ENCODE measurements at regions not wholly inside any gene's neighbourhood (a gene's known extent, or its start where the extent isn't known, plus 50 kb on each side); places are given as distances from the start of the nearest gene placed in this dataset.

DNA sequence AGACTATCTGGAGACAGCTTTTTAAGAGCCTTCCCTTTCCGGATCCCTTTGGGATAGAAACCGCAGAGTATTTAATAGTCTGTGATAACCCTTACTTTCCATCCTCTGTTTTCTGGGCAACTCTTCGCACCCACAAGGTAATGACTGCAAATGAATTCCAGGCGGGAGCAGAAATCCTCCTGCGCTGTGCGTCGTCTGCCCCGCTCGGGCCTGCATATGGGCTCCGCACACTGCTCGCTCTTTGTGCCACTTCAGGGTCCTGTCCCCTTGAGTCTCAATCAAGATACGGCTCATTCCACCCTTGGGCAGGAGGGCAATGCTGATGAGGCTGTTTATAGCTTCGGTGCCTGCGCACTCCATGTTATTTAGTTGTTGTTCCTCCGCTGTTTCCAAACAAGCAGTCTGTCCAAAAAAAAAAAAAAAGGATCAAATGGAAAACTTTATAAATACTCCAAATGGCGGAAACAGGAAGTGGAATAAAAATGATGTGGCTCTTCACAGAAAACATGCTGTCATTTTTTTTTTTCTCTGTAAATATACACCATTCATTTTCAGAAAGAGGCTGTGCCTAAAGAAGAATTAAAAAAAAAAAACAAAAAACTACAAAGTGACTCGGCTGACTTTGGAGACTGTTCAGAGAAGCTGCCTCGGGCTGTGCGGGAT, 169.6 kb upstream of the GMDS start:
- no peak for DNase-seq

DNA sequence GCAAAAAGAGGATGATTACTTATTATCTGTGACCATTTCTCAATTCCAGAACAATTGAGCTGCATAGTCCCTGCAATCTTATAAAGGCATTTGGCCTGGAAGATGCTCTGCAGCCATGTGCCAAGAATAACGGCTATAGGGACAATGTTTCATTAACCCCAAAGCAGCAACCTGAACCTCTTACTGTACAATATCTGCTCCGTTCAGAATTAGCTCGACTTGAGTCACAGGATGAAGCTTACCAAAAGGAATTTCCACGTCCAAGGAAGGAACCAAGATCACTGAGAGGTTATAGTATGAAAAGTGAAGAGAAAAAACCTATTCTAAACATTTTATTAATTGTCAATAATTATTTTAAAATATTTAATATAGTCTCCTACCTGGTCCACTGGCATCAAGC, 167.3 kb upstream of the GMDS start:
- DNase-seq = no peak

DNA sequence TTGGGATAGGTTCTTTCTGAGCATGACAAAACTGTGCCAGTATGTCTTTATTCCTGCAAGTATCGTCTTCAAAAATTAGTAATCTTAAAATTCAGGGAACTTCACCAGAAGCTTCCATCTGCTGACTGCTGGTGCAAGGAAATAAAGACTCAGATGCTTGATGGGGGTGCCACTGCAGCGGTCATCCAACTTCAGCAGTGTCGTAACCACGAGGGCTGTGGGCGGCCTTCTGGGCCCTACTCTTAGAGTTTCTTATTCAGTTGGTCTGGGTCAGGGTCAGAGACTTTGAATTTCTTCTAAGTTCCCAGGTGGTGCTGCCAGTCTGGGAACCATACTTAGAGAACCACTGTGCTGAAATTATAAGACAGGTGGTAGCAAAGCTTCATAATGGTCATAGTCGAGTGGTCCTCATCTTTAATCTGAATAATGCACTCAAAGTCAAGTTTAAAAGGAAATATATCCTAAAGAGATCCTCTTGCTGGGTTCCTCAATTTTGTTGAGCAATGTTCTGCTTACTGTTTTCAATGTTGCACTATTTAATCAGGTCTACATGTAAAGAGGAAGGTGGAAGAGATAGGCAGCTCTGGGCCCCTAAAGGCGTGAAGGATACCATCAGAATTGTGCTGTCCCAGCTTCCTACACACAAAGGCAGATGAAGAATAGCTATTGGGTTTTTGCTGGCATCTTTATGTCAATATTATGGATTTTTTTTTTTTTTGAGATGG, 165.4 kb upstream of the GMDS start:
- no peak for DNase-seq

DNA sequence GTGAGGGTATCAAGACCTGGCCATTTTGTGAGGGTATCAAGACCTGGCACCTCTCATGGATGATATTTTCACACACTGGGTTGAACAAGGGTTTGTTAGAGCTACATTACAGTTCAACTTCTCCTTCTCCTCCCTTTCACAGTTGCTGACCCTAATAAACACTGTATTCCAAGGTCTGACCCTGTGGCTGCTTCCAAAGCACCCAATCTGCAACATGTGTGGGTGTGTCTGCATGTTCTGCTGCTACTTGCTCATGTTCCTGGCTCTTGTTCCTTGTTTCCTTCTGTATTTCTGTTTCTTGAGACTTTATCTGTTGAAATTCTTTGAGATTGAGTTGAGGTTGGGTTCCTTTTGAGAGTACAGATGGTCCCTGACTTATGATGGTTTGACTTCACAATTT, 162.1 kb upstream of the GMDS start:
- DNase-seq = no peak

DNA sequence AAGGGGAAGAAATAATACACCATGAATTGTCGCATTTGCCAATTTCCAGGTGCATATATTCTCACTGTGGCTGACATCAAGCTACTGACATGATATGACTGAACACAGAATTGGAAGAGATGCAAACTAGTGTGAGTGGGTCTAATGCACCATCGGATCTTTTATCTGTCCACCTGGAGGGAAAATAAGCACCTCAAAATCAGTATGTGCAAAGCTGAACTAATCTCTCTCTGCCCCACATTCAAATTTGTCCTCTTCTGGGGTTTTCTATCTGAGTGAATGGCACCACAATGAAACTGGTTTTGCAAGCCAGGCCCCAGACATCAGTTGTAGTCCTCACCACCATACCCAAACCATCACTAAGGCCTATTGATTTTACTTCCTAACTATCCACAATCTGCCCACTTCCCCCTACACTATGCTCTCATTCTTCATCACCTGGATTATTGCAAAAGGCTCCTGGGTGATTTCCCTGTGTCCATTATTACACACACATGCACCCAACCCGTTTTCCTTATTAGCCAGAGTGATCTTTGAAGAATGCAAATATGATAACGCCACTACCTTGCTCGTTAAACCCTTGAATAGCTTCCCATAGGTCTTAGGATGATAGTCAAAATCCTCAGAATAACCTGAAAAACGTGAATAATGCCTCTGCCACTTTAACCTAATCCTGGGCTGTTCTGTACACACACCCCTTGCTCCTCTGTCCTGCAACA, 159.0 kb upstream of the GMDS start:
- DNase-seq = no peak

DNA sequence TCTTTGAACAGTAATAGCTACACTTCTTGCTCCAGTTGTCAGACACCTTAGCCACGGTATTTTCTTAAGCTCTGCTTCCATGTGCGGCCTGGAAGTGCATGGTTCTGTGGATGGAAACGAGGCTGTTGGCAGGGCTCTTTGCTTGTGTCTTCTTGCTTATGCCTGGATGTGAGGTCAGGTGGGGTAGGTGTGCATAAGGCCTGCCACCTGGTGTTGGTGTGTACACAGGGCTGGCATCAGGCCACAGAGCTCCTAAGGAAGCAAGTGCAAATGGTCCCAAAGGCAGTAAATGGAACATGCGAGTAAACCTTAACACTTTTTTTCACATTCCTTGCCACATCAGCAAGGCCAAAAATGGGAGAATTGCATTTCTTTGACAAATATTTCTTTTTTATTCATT, 158.1 kb upstream of the GMDS start:
- DNase-seq = no peak

DNA sequence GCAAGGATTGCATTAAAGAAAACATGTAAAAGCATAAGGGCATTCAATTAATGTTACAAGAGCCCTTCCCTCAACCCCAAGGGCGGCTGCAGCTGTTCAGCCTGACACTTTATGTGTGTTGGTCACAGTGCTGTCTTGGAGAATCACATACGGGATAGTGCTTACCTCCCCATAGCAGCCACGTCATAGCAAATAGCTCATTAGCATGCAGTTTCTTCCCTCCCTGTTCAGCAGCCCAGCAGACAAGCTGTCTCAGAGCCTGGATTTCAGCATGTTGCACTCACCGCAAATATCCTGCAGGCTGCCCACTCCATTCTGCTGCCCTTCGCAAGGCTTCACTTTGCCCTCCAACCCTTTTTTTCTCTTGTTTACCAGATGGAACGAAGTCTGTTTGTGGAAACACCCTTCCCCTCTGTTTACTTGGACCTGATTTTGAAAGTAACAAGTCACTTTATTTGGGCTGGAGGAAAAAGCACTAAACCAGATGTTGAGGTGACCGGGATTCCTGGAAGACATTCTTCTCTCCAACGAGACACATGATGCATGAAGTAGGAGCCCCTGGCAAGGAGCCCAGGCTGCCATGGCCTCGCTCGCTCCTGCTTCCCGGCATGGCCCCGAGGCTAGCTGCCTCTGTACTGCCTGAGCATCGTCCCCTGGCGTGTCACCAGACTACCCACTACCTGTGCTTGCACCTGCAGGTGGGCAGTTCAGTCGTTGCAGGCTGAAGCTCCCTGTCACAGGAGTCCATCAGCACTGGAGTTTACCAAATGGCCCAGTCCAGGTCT, 151.6 kb upstream of the GMDS start:
- no peak for DNase-seq

DNA sequence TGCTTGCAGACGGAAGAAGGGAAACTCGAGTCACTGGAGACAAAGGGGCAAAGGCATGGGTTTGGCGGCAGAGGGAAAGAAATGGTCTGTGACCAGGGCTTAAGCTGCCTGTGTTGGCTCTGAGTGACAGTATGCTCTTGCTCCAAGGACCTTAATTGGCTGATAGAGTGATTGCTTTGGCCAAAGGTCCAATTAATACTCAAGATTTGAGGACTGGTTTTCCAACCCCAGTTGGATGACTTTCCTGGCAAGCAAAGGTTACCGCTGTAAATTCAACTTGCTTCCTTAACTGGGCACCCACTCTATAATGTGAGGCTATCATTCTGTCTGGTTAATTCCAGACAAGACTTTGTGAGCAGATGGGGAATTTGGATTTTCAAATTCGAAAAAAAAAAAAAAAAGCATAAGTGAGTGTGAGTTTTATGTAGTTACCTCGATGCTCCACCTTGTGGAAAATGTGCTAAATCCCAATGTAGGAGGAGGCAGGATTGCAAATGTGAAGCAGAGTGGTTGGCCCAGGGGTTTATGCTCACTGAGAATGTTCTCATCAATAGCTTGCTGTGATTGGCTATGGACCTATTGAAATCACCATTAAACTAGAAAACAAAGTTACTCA, 150.7 kb upstream of the GMDS start:
- DNase-seq = no peak

DNA sequence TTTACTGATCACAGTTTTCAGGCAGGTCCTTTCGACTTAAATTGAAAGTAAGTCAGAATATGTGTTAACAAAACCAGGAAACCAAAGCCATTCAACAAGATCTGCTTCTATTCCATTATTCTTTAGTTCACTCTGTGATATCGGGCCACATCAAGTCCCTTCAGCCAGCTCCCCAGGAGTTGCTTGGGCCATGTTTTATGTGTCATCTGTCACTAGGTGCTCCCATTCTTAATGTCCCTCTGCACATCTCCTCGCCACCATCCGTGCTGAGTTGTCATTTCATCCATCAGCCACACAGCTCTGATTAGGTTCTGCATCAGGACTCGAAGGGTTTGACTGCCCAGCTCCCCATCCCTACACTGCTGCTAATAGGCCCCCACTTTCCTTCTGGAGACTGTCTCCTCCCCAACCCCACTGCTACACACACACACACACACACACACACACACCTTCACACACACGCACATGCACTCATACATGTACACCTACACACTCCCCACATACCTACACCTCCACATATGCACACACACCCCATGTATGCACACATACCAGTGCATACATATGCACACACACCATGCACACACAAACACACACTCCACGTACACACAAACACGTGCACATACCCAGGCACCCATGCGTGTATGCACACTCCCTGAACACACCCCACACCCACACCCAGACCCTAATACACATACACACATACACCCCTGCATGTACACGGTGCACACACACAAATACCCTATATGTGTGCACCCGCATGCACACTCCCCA, 143.3 kb upstream of the GMDS start:
- no peak for DNase-seq

DNA sequence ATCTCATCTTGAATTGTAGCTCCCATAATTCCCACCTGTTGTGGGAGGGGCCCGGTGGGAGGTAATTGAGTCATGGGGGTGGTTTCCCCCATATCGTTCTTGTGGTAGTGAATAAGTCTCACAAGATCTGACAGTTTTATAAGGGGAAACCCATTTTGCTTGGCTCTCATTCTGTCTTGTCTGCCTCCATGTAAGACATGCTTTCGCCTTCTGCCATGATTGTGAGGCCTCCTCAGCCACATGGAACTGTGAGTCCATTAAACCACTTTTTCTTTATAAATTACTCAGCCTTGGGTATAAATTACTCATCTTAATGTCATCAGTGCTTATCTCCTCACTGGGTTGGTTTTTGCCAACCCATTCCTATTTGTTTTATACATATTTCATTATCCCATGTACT, 142.0 kb upstream of the GMDS start:
- no peak for DNase-seq

DNA sequence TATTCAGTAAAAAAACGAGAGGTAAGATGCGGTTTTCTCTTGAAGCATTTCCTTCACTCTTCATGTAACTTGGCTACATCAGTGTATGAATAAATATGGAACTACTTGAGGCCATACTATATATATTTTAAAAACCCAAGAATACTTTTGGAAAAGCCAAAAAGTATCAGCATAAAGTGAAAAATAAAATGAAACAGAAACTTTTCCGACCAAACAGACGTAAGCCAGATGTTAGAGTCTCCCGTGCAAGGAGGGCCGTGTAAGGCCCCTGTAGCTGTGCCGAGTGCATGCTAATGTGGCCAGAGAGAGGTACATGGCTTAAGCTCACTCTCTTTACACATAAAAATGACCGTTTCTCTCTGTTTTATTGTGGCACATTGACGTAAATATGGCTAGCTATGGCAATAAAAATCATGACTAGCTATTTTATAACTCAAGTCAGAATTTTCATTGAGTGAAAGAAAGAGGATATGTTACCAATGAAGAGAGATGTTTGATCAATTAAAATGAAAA, 140.1 kb upstream of the GMDS start:
- DNase-seq = no peak

DNA sequence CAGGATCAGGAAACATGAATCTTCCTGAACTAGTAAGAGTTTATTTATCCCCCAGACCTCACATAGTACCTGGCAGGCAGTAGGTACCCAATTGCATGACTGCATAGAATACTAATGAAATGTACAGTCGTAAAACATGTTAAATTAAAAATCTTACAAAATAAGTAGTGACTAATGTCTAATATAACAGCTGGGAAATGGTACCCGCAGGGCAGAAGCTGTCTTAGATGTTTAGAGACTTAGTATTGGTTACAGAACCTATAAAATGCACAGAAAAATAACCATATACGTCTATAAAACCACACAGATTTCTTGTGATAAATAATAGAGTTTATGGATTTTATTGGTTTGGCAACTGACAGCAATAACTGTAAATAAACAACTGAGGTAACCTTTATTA, 139.1 kb upstream of the GMDS start:
- no peak for DNase-seq

DNA sequence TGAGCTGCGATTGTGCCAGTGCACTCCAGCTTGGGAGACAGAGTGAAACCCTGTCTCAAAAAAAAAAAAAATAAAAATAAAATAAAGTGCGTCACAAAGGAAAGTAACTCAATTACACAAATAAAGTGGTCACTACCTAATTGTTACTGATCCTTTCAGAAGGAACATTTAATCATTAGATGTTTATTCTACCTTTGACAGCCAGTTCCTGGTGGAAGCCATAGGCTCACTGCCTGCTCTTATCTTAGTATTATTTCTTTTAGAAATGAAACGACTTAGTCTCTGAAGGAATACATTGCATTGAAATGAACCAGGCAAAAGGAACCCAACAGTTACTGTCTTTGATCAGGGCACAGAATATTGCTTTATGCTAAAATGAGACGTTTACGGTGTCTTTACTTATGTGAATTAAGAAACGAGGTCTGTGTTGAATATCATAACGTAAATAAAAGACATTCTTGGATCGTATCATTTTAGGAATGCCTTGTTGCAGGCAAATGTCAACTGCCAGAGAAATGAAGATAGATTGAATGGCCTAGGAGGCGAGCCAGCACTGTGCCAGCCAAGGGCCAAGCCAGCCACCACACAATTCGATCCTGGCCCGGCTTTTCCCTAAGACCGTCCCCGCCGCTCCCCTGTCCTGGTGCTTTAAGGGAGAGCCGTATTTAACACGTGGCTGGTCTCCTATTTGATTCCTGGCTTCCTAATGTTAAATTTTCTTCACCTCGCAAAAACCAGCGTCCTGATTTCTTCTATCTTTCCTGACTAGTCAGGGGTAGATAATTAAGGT, 136.7 kb upstream of the GMDS start:
- no peak for DNase-seq

DNA sequence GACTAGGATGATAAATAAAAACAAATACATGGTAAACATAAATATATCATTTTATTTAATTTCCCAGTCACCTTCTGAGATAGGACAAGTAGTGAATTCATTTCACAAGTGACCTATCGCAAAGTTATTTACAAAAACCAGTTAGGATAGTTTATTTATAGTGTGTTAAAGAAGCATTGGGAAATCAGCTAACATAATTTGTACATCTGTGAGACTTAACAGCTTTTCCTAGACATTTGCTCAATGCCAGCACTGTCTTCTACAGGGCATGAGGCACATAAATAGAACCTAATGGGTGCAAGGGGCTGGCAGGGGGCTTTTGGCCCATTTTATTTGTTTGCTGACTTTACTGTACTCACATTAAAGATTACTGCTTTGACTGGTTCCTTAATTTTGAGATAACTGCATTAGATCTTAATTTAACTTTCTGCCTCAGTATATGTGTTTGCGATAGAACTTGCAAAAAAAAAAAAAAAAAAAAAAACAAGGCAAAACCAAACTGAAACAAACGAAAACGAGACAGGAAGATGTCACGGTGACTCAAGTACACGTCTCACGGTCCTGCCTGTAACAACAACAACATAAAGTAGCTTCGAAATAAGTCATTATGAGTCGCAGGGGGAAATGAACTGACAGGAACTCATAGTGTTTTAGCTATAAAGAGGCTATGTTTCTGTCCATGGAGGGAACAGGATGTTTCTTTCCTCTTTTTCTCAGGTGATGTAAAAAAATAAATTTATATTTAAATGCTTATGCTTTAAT, 133.7 kb upstream of the GMDS start:
- DNase-seq = no peak

DNA sequence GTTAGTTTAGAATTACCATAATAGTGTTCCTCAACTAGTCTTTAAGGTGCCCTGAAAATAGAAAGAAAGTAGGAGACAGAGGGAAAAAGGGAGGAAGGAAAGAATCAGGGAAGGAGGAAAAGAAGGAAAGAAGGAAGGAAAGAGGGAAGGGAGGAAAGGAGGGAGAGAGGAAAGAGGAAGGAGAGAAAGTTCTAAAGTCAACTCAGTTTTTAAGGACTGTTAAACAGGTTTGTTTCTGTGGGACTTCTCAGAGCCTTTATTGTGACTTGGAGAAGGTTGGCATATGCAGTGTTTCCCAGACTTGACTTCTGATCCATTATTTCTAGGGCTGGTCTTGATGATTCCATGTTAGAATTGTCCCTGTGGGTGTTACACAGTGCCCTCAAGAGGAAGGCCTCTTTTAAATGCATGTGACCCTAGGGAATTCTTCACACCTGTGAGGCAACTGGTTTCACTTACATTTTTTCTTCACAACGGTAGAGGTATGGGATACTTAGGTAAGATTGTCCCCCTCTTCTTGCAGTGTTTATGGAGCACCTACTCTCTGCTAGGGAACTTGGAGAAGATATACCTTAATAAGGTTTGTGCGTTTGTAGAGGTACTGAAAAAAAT, 132.7 kb upstream of the GMDS start:
- no peak for DNase-seq

DNA sequence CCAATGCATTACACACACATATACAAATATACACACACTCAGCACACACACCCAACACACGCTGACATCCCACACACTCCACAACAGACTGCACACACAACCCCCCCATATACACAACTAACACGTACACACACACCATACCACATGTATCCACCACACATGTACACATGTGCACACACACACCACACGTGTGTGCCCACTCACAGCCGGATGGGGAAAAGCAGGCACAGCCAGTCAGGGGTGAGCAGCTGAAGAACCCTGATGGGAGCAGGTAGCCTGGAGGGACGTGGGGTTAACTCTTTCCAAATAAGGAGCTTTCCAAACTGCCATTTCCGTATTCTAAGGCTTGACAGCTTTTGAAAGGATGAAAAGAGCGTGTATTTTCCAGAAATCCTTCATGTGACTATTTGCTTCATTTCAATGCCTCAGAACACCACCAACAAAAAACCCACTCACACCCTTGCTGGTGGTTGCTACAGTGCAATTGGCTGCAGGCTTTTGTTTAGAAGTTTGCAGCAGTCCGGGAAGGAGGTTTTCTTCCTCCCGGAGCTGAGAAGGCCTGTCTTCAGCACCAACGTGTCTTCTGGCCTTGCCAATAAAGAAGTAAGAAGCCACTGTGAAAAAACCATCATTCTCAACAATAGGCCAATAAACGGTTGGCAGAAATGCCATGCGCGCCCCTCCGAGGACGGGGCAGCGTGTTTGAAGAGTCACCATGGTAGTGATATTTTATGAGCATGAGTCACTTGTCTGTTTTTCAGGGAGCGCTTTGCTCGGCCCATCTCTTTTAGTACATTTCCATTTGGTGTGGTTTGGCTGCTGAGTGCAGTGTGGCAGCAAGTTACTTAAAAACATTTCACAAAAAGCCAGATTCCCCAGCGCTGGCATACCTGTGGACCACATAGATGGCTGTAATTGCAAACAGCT, 131.3 kb upstream of the GMDS start:
- DNase-seq = no peak

DNA sequence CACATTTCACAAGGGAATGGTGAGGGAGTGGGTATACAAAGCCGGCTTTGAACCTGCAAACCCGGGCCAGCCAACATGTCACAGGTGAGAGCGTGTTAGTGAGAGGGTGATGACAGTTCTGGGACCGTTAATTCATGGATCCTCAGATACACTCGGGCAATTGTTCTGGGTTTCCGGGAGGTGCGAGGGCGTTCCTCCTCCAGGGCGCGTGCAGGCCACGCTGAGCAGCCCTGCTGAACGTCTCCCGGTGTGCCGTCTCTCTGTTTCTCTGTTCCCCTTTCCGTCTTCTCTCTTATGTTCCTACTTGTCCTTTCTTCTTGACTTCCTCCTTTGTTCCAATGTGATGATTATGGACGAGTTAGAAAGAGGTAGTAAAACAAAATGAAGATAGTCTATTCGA, 130.0 kb upstream of the GMDS start:
- DNase-seq = no peak

DNA sequence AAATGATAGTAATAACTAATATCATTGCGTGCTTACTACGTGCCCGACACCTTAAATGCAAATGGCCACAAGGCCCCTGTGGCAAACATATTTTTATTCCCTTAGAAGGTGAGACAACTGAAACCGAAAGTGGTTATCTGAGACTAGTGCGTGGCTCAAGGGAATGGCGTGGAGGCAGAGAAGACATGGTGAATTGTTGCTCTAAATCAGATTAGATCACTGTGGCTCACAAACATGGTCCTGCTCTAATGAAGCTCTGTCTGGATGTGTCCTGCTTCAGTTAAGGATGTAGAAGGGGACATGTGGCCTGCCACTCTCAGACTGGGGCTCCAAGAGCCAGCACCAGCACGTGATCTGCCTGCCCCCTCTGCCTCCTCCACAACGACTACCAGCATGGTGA, 124.2 kb upstream of the GMDS start:
- no peak for DNase-seq

DNA sequence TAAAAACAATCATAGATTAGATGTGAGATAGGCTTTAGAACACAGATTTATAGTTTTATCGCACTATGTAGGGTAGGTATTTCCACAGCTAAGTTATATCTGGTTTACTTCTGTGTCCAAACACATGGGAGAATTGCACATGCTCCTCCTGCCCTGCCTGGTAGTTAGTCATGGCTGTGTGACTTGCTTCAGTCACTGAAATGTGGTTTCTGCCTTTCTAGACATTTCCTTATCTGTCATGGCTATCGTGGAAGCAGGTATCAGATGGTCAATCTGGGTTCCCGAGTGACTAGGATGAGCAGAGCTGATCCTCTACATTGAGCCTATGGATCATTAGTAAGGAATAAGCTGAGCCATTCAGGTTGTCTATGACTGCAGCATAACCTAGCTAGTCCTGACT, 117.8 kb upstream of the GMDS start:
- DNase-seq = no peak

Measured in CD4-positive, alpha-beta T cell treated with Interleukin-4 for 4 hours (primary cell).